ENCODE measurements at regions not wholly inside any gene's neighbourhood (a gene's known extent, or its start where the extent isn't known, plus 50 kb on each side); places are given as distances from the start of the nearest gene placed in this dataset.

DNA sequence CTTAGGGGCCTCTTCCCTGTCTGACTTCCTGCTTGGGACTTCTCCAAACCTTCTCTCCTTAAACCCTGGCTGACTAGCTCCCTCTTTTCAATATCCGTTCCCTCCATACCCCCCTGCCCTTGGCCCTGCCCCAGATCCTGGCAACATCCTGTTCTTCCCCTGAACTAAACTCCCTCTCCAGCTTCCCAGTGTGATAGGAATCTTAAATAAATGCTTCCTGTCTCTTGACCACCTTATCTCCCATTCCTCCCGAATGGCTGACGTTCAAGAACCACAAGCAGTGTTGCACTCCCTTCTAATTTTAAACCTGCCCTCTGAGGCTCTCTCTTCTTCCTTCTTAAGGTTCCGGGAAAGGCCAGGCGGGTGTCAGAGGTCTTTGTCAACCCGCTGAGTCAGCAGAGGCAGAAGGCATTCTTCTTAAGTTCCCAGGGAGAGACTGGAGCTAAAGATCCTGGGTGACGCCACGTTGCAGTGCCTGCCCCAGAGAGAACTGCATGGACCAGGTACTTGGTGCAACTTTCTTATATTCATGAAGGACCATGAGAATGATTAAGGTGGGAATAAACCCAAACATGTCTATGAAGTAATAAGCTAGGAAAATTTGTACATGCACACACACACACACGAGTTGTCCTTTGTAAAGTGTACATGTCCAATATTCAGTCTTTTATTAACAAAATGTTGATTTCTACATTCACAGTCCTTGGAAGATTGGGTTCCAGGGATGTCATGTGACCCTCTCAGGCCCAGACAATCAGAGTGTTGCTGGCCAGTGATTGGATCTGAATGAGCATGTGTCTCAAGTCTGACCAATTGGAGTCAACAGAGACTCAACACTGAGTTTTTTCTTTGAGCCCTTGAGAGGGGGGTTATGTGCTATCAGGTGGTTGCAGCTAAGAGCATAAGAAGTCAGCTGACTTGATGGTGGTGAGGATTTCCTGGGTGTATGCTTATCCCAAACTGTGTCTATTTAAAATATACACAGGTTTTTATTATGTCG lies 420.2 kb upstream of the TBX3 start (continued):
- TF ChIP-seq, protein P1, sequence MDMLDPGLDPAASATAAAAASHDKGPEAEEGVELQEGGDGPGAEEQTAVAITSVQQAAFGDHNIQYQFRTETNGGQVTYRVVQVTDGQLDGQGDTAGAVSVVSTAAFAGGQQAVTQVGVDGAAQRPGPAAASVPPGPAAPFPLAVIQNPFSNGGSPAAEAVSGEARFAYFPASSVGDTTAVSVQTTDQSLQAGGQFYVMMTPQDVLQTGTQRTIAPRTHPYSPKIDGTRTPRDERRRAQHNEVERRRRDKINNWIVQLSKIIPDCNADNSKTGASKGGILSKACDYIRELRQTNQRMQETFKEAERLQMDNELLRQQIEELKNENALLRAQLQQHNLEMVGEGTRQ (CRISPR knock-in tag; IDR thresholded peaks at IDR 0.05), result peak; percentile 86
- TF ChIP-seq SREBF1 (IDR thresholded peaks at IDR 0.05; ENCODE audit: borderline replicate concordance, low read depth, low read length) (no peak), ZSCAN32 (CRISPR knock-in tag; IDR thresholded peaks at IDR 0.05) (no peak)
- TF ChIP-seq, protein P2, sequence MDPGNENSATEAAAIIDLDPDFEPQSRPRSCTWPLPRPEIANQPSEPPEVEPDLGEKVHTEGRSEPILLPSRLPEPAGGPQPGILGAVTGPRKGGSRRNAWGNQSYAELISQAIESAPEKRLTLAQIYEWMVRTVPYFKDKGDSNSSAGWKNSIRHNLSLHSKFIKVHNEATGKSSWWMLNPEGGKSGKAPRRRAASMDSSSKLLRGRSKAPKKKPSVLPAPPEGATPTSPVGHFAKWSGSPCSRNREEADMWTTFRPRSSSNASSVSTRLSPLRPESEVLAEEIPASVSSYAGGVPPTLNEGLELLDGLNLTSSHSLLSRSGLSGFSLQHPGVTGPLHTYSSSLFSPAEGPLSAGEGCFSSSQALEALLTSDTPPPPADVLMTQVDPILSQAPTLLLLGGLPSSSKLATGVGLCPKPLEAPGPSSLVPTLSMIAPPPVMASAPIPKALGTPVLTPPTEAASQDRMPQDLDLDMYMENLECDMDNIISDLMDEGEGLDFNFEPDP (CRISPR knock-in tag; IDR thresholded peaks at IDR 0.05), result no peak
- TF ChIP-seq, protein P3, sequence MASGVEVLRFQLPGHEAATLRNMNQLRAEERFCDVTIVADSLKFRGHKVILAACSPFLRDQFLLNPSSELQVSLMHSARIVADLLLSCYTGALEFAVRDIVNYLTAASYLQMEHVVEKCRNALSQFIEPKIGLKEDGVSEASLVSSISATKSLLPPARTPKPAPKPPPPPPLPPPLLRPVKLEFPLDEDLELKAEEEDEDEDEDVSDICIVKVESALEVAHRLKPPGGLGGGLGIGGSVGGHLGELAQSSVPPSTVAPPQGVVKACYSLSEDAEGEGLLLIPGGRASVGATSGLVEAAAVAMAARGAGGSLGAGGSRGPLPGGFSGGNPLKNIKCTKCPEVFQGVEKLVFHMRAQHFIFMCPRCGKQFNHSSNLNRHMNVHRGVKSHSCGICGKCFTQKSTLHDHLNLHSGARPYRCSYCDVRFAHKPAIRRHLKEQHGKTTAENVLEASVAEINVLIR (CRISPR knock-in tag; IDR thresholded peaks at IDR 0.05), result peak; percentile 32; the same call in 1 of the 2 replicates

DNA sequence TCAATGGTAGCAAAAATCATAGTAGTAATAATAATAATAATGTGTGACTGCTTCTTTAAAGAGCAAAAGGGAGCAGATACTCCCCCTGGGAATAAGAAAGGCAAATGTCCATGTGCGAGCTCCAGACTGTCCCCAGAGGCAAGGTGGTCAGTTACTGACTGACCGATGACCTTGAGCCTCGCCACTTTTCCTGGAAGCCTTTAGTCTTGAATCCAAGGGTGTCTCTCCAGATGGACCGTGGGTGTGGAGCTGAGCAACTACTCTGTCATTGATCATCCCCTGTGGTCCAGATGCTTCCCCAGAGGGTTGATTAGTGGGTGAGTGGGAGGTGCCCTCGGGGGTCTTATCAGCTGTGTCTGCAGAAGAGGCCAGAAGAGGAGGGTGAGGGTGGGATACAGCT lies 418.5 kb upstream of the TBX3 start:
- BruUV-seq (replicated peaks), result no TSS peak
- no peak for FAIRE-seq
- POLR2A ChIA-PET, result no interaction called here
- no peak for TF ChIP-seq SNIP1 (IDR thresholded peaks at IDR 0.05; ENCODE audit: low read depth)
- TF ChIP-seq, protein P4, sequence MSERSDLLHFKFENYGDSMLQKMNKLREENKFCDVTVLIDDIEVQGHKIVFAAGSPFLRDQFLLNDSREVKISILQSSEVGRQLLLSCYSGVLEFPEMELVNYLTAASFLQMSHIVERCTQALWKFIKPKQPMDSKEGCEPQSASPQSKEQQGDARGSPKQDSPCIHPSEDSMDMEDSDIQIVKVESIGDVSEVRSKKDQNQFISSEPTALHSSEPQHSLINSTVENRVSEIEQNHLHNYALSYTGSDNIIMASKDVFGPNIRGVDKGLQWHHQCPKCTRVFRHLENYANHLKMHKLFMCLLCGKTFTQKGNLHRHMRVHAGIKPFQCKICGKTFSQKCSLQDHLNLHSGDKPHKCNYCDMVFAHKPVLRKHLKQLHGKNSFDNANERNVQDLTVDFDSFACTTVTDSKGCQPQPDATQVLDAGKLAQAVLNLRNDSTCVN (CRISPR knock-in tag; IDR thresholded peaks at IDR 0.05), result no peak
- TF ChIP-seq TSC22D4 (tag; IDR thresholded peaks at IDR 0.05), result no peak
- TF ChIP-seq, protein P5, sequence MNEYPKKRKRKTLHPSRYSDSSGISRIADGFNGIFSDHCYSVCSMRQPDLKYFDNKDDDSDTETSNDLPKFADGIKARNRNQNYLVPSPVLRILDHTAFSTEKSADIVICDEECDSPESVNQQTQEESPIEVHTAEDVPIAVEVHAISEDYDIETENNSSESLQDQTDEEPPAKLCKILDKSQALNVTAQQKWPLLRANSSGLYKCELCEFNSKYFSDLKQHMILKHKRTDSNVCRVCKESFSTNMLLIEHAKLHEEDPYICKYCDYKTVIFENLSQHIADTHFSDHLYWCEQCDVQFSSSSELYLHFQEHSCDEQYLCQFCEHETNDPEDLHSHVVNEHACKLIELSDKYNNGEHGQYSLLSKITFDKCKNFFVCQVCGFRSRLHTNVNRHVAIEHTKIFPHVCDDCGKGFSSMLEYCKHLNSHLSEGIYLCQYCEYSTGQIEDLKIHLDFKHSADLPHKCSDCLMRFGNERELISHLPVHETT (CRISPR knock-in tag; conservative IDR thresholded peaks at IDR 0.05 in 1 of 2, IDR thresholded peaks at IDR 0.05 in 1 of 2), result 0 out of 4 replicates have a peak, but pooled peaks of 1 of the 2 experiments have one; percentile 25
- TF ChIP-seq, protein P6, sequence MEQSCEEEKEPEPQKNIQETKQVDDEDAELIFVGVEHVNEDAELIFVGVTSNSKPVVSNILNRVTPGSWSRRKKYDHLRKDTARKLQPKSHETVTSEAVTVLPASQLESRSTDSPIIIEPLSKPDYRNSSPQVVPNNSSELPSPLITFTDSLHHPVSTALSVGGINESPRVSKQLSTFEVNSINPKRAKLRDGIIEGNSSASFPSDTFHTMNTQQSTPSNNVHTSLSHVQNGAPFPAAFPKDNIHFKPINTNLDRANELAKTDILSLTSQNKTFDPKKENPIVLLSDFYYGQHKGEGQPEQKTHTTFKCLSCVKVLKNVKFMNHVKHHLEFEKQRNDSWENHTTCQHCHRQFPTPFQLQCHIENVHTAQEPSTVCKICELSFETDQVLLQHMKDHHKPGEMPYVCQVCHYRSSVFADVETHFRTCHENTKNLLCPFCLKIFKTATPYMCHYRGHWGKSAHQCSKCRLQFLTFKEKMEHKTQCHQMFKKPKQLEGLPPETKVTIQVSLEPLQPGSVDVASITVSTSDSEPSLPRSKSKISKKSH (CRISPR knock-in tag; IDR thresholded peaks at IDR 0.05), result no peak

More for the DNA sequence above, 418.5 kb upstream of the TBX3 start:
- in situ Hi-C loops (cut with MboI) (no loop called here), intact Hi-C loops (cut with micrococcal nuclease) (no loop called here)
- H3K36me3 ChIP-seq (ENCODE audit: control insufficient read depth, insufficient read depth, low read length), result no peaks in the 10 kb centered on the region
- H3K9me1 ChIP-seq (ENCODE audit: control insufficient read depth, insufficient read depth, low read length), result no peaks in the 10 kb centered on the region
- DNase-seq (ENCODE audit: extremely low read depth in 1 of 4, low spot score in 3 of 4) (peak in 2 of 4 experiments; percentile 8 to 23), ATAC-seq (no peak)
- H3K9me3 ChIP-seq (replicated peaks; ENCODE audit: control insufficient read depth, insufficient read depth, low read depth, low read length), result no peaks in the 10 kb centered on the region
- no peaks in the 10 kb centered on the region for H4K20me1 ChIP-seq (replicated peaks; ENCODE audit: control insufficient read depth, insufficient read depth, low read length)
- no peak overlapping the region for H3K4me2 ChIP-seq (ENCODE audit: insufficient read depth, low read length)
- H3K4me1 ChIP-seq (replicated peaks in 1 of 2; ENCODE audit: control insufficient read depth in 2 of 2, insufficient read depth in 2 of 2, low read length in 2 of 2), result peaks cover 0 to 8% of the 10 kb centered on the region in 2 experiments; a peak in 2 of 5 replicates
- CTCF ChIA-PET (ENCODE audit: low intra/inter-chr PET ratio), result no interaction called here
- H3K79me2 ChIP-seq (ENCODE audit: control insufficient read depth, insufficient read depth, low read length), result no peaks in the 10 kb centered on the region
- H3K27me3 ChIP-seq (ENCODE audit: control insufficient read depth in 2 of 2, insufficient read depth in 2 of 2, low read length in 2 of 2), result peaks cover 2 to 8% of the 10 kb centered on the region in 2 experiments; a peak in 2 of 5 replicates
- 2% methylated on average over 4 of the region's 5 CpGs for WGBS (ENCODE audit: insufficient coverage, low coverage, missing lambda C conversion rate)
- no peak overlapping the region for H3K27ac ChIP-seq (ENCODE audit: extremely low read depth, low read depth, low read length)
- no peak overlapping the region for H3K4me3 ChIP-seq
- no peak overlapping the region for H3K9ac ChIP-seq (ENCODE audit: insufficient read depth in 1 of 2, low read depth in 2 of 2, low read length in 2 of 2)
- no peak overlapping the region for H2AFZ ChIP-seq (ENCODE audit: low read depth, low read length)

Data from K562 (cell line).